ENCODE measurements at regions not wholly inside any gene's neighbourhood (a gene's known extent, or its start where the extent isn't known, plus 50 kb on each side); places are given as distances from the start of the nearest gene placed in this dataset.

- no peak for DNase-seq (ENCODE audit: low spot score)
Observed at GRCh38 chr2:3960106-3960505, 256.7 kb downstream of the DCDC2C start.

GRCh38 chr2:3962719-3963118 is 259.3 kb downstream of the DCDC2C start:
- DNase-seq (ENCODE audit: low spot score): no peak

GRCh38 chr2:3965211-3965610 is 261.8 kb downstream of the DCDC2C start:
- DNase-seq (ENCODE audit: low spot score): no peak

GRCh38 chr2:3965953-3966352 is 262.6 kb downstream of the DCDC2C start:
- no peak for DNase-seq (ENCODE audit: low spot score)

- DNase-seq (ENCODE audit: low spot score): no peak
Observed at GRCh38 chr2:3966470-3966869, 263.1 kb downstream of the DCDC2C start.

GRCh38 chr2:3968736-3969135 is 265.4 kb downstream of the DCDC2C start:
- DNase-seq (ENCODE audit: low spot score): no peak

- DNase-seq (ENCODE audit: low spot score): no peak
Observed at GRCh38 chr2:3970791-3971651, 267.6 kb downstream of the DCDC2C start.

- no peak for DNase-seq (ENCODE audit: low spot score)
Observed at GRCh38 chr2:3971652-3972192, 268.3 kb downstream of the DCDC2C start.

- no peak for DNase-seq (ENCODE audit: low spot score)
Observed at GRCh38 chr2:3972377-3972776, 269.0 kb downstream of the DCDC2C start.

- no peak for DNase-seq (ENCODE audit: low spot score)
Observed at GRCh38 chr2:3974765-3975164, 271.4 kb downstream of the DCDC2C start.

- DNase-seq (ENCODE audit: low spot score): no peak
Observed at GRCh38 chr2:3981446-3981987, 278.1 kb downstream of the DCDC2C start.

GRCh38 chr2:3982160-3982559 is 278.8 kb downstream of the DCDC2C start:
- DNase-seq (ENCODE audit: low spot score): no peak

- no peak for DNase-seq (ENCODE audit: low spot score)
Observed at GRCh38 chr2:3986063-3986462, 282.7 kb downstream of the DCDC2C start.

GRCh38 chr2:3986530-3987258 is 283.3 kb downstream of the DCDC2C start:
- DNase-seq (ENCODE audit: low spot score): no peak

GRCh38 chr2:4002841-4003403 is 299.5 kb downstream of the DCDC2C start:
- DNase-seq (ENCODE audit: low spot score): no peak

- no peak for DNase-seq (ENCODE audit: low spot score)
Observed at GRCh38 chr2:4012197-4012596, 308.8 kb downstream of the DCDC2C start.

GRCh38 chr2:4018535-4018934 is 315.2 kb downstream of the DCDC2C start:
- no peak for DNase-seq (ENCODE audit: low spot score)

GRCh38 chr2:4020153-4020552 is 316.8 kb downstream of the DCDC2C start:
- no peak for DNase-seq (ENCODE audit: low spot score)

- no peak for DNase-seq (ENCODE audit: low spot score)
Observed at GRCh38 chr2:4020649-4021048, 317.3 kb downstream of the DCDC2C start.

GRCh38 chr2:4024605-4025004 is 321.2 kb downstream of the DCDC2C start:
- DNase-seq (ENCODE audit: low spot score): no peak

- no peak for DNase-seq (ENCODE audit: low spot score)
Observed at GRCh38 chr2:4029081-4029480, 325.7 kb downstream of the DCDC2C start.

- no peak for DNase-seq (ENCODE audit: low spot score)
Observed at GRCh38 chr2:4039896-4040295, 336.5 kb downstream of the DCDC2C start.

Data from HuH-7 (cell line).